ENCODE measurements at regions not wholly inside any gene's neighbourhood (a gene's known extent, or its start where the extent isn't known, plus 50 kb on each side); places are given as distances from the start of the nearest gene placed in this dataset.

DNA sequence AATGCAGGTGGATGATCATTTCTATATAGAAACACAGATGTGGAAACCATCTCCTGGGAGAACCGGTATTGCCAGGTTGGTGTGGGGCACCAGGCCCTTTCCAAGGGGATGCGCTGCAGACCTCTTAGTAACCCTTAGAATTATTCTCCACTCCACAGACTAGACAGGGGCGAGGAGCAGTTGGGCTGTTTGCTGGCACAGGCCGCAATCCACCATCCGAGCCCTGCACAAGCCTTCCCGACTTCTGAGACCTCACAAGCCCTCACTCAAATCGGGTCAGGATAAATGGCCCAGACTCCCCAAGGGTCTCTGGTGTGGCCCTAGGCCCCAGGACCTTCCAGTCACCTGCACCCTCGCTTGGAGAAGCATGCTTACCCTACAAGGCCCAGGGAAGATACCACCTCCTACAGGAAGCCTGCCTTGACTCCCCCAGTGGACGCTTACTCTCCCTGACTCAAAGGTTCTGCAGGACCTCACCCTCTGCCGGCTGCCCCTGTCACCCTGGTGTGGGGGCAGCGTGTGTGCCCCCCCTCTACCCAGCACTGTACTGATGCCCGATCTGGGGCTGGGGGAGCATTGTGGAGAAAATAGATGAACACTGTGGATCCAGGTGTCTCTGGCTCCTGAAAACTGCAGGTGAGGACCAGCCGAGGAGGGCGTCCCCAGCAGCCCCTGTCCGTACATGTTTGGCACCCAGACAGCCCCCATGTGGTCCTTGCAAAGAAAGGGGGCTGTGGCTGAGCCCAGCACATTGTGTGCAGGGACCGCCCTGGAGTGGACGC is 49.8 kb upstream of the ACSF3 start:
- TF ChIP-seq, protein P1, sequence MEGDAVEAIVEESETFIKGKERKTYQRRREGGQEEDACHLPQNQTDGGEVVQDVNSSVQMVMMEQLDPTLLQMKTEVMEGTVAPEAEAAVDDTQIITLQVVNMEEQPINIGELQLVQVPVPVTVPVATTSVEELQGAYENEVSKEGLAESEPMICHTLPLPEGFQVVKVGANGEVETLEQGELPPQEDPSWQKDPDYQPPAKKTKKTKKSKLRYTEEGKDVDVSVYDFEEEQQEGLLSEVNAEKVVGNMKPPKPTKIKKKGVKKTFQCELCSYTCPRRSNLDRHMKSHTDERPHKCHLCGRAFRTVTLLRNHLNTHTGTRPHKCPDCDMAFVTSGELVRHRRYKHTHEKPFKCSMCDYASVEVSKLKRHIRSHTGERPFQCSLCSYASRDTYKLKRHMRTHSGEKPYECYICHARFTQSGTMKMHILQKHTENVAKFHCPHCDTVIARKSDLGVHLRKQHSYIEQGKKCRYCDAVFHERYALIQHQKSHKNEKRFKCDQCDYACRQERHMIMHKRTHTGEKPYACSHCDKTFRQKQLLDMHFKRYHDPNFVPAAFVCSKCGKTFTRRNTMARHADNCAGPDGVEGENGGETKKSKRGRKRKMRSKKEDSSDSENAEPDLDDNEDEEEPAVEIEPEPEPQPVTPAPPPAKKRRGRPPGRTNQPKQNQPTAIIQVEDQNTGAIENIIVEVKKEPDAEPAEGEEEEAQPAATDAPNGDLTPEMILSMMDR (conservative IDR thresholded peaks at IDR 0.05 in 1 of 2, IDR thresholded peaks at IDR 0.05 in 1 of 2; ENCODE audit: low read depth in 1 of 2, low read length in 2 of 2) = no peak
- TF ChIP-seq EZH2 (IDR thresholded peaks at IDR 0.05; ENCODE audit: low read length, missing control alignments) = no peak

Measured in fibroblast of lung (primary cell).